Spinal cord (tissue), 9 donors: ENCODE measurements at regions not wholly inside any gene's neighbourhood (a gene's known extent, or its start where the extent isn't known, plus 50 kb on each side); places are given as distances from the start of the nearest gene placed in this dataset.

Experiments
- DNase-seq, 6 donors: peaks; one replicate each; pipeline versions ENCODE4 v3.0.0 to v3.0.0-alpha.2; 2013 to 2015; ENCODE audit warnings: low spot score in 6 of 6, low read depth in 4 of 6
- H3K27ac ChIP-seq: one replicate; pipeline ENCODE4 v1.5.1; 2013; ENCODE audit warnings: low read depth, low read length, control low read depth
- H3K27me3 ChIP-seq: one replicate; pipeline ENCODE4 v1.6.1; 2013; ENCODE audit warnings: low read length; ENCODE audit not compliant: control insufficient read depth, insufficient read depth
- H3K36me3 ChIP-seq: one replicate; pipeline ENCODE4 v1.6.1; 2013; ENCODE audit warnings: low read length; ENCODE audit not compliant: control insufficient read depth, insufficient read depth
- H3K4me1 ChIP-seq: one replicate; pipeline ENCODE4 v1.6.1; 2013; ENCODE audit warnings: low read length; ENCODE audit not compliant: control insufficient read depth, insufficient read depth
- H3K4me3 ChIP-seq: one replicate; pipeline ENCODE4 v1.5.1; 2013; ENCODE audit warnings: low read depth, low read length, control low read depth
- H3K9me3 ChIP-seq: one replicate; pipeline ENCODE4 v1.6.1; 2013; ENCODE audit warnings: low read length; ENCODE audit not compliant: control insufficient read depth, insufficient read depth
- WGBS: methylation state at CpG from one replicate; pipeline ENCODE4 v1.1.5; 2013; ENCODE audit warnings: missing lambda C conversion rate; ENCODE audit not compliant: insufficient coverage; 5-methylcytosine and 5-hydroxymethylcytosine counted together
- donor health status: healthy.

- no peak overlapping the region for H3K27ac ChIP-seq
- DNase-seq, result no peak
- H3K27me3 ChIP-seq, result no peaks in the 10 kb centered on the region
- no CpG with 5 or more reads among the region's 1 CpG for WGBS
- no peaks in the 10 kb centered on the region for H3K9me3 ChIP-seq
- no peaks in the 10 kb centered on the region for H3K36me3 ChIP-seq
- no peak overlapping the region for H3K4me3 ChIP-seq
- no peaks in the 10 kb centered on the region for H3K4me1 ChIP-seq
Observed at GRCh38 chr2:182565911-182566567, 139.2 kb upstream of the PDE1A start.

DNA sequence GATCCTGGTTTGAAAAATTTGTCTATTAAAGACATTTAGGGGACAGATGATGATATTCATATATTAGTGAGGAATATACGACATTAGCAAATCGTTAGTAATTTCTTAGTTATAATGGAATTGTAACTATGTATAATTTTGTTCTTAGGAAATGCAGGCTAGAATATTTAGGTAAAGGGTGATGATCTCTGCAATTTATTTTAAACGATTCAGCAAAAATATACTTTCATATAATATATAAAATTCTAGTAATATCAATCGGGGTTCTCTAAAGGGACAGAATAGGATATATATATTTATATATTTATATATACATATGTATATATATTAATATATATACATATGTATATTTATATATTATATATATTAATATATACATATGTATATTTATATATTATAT is 142.5 kb upstream of the DNAJC10 start:
- Histone ChIP-seq H3K36me3 (no peaks in the 10 kb centered on the region), H3K27me3 (no peaks in the 10 kb centered on the region), H3K4me3 (no peak overlapping the region), H3K27ac (no peak overlapping the region), H3K9me3 (no peaks in the 10 kb centered on the region), H3K4me1 (no peaks in the 10 kb centered on the region)
- no peak for DNase-seq
- WGBS, result no CpG with 5 or more reads among the region's 4 CpGs

DNA sequence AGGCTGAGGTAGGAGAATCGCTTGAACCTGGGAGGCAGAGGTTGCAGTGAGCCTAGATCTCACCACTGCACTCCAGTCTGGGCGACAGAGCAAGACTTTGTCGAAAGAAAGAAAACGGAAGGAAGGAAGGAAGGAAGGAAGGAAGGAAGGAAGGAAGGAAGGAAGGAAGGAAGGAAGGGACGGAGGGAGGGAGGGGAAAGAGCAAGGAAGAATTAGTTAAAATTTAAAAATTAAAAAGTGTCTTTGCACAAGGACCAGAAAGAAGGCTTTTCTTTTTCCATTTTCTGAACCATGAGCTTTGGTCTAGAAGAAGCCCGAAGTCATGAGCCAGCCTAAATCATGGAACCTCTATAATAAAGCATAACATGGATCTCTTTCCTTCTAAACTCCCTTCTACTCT is 138.2 kb upstream of the DNAJC10 start:
- H3K9me3 ChIP-seq, result no peaks in the 10 kb centered on the region
- H3K27me3 ChIP-seq, result no peaks in the 10 kb centered on the region
- DNase-seq, result no peak
- no peaks in the 10 kb centered on the region for H3K36me3 ChIP-seq
- no peak overlapping the region for H3K4me3 ChIP-seq
- H3K4me1 ChIP-seq, result no peaks in the 10 kb centered on the region
- WGBS, result 100% methylated on average over 4 of the region's 6 CpGs
- H3K27ac ChIP-seq, result no peak overlapping the region

- WGBS, result 71% methylated on average over 1 of the region's 4 CpGs
- H3K4me3 ChIP-seq, result no peak overlapping the region
Observed at GRCh38 chr2:182581196-182581935, 134.7 kb upstream of the DNAJC10 start.

DNA sequence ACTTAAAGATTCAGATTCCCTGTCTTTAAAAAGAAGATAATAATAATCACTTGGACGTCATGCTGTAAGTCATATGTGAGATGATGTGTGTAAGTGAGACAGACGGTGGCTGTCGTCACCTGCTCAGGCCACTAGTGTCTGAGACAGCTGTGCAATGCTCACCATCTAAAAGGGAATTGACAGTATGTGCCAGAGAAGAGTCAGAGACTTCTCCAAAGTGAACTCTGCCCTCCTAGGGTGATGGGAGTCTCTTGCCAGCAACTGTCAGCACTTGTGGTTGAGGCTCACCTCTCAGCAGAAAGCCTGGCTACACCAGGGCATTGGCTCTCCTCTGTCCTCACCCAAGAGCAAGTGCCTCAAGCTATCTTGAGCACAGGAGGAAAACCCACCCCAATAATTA is 131.6 kb upstream of the DNAJC10 start:
- Histone ChIP-seq H3K27me3 (no peaks in the 10 kb centered on the region), H3K4me3 (no peak overlapping the region), H3K27ac (no peak overlapping the region), H3K4me1 (no peaks in the 10 kb centered on the region), H3K9me3 (no peaks in the 10 kb centered on the region), H3K36me3 (no peaks in the 10 kb centered on the region)
- no peak for DNase-seq
- 100% methylated on average over 2 of the region's 3 CpGs for WGBS

More at GRCh38 chr2:182581196-182581935, 134.7 kb upstream of the DNAJC10 start:
- no peaks in the 10 kb centered on the region for H3K36me3 ChIP-seq
- no peak for DNase-seq
- no peaks in the 10 kb centered on the region for H3K27me3 ChIP-seq
- H3K27ac ChIP-seq, result no peak overlapping the region
- H3K4me1 ChIP-seq, result no peaks in the 10 kb centered on the region
- H3K9me3 ChIP-seq, result no peaks in the 10 kb centered on the region

GRCh38 chr2:182585001-182585400 is 131.1 kb upstream of the DNAJC10 start:
- Histone ChIP-seq H3K27me3 (no peaks in the 10 kb centered on the region), H3K4me3 (no peak overlapping the region), H3K4me1 (no peaks in the 10 kb centered on the region), H3K36me3 (no peaks in the 10 kb centered on the region), H3K9me3 (no peaks in the 10 kb centered on the region), H3K27ac (no peak overlapping the region)
- DNase-seq, result no peak
- no CpG with 5 or more reads among the region's 3 CpGs for WGBS

DNA sequence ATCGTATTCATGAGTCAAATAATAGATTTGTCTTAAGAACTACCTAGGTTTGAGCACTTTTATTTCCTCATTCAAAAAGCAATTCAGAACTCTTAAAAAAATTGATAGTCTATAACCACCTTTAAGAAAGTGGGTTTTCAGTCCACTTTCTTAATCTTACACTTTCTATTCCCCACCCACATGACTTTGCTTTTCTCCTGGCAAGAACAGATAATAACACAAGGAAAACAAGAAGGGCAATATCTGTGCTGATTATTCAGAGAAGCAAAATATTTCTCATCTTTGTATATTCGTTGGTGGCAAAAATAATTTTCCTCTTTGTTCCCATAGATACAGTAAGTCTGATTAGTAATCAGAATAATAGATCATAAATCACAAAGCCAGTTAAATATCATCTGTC is 130.6 kb upstream of the DNAJC10 start:
- Histone ChIP-seq H3K4me1 (no peaks in the 10 kb centered on the region), H3K27ac (no peak overlapping the region), H3K27me3 (no peaks in the 10 kb centered on the region), H3K4me3 (no peak overlapping the region), H3K9me3 (no peaks in the 10 kb centered on the region), H3K36me3 (no peaks in the 10 kb centered on the region)
- WGBS, result no CpG with 5 or more reads among the region's 2 CpGs
- DNase-seq, result no peak

DNA sequence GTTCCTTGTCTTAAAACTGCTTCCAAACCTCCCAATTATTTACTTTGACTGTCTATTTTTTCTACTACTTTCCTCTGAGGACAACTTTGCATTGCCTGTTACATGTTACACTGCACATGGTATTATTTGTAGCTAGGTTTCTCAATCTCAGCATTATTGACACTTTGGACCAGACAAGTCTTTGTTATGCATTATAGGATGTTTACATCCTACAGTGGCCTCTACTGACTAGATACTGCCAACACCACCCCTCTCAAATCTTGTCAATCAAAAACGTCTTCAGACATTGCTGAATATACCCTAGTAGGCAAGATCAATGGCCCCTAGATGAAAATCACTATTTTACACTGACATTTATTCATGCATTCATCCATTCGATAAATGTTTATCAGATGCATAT is 129.6 kb upstream of the DNAJC10 start:
- Histone ChIP-seq H3K9me3 (no peaks in the 10 kb centered on the region), H3K36me3 (no peaks in the 10 kb centered on the region), H3K27me3 (no peaks in the 10 kb centered on the region), H3K4me1 (no peaks in the 10 kb centered on the region), H3K27ac (no peak overlapping the region), H3K4me3 (no peak overlapping the region)
- DNase-seq, result no peak
- no CpG with 5 or more reads among the region's 2 CpGs for WGBS

- DNase-seq, result no peak
- WGBS, result no CpG with 5 or more reads among the region's 1 CpG
- H3K9me3 ChIP-seq, result no peaks in the 10 kb centered on the region
- H3K27ac ChIP-seq, result no peak overlapping the region
- H3K36me3 ChIP-seq, result no peaks in the 10 kb centered on the region
- no peaks in the 10 kb centered on the region for H3K27me3 ChIP-seq
- no peak overlapping the region for H3K4me3 ChIP-seq
- H3K4me1 ChIP-seq, result no peaks in the 10 kb centered on the region
Observed at GRCh38 chr2:182587831-182588230, 128.2 kb upstream of the DNAJC10 start.

DNA sequence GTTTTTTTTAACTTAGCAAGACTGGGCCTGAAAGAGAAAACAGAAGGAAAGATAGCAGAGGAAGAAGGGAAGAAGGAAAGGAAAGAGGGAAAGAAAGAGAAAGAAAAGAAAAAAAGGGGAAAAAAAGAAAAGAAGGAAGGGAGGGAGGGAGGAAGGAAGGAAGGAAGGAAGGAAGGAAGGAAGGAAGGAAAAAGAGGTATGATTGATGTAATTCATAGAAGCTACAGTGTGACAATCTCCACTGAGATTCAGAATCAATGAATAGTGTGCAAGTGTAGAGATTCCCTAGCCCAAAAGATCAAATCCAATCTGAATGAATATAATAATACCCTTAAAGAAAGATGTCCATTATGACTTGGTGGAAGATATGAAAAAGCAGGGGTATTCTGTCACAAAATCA is 126.9 kb upstream of the DNAJC10 start:
- no peak for DNase-seq

More for the DNA sequence above, 126.9 kb upstream of the DNAJC10 start:
- no peaks in the 10 kb centered on the region for H3K4me1 ChIP-seq
- no peaks in the 10 kb centered on the region for H3K27me3 ChIP-seq
- H3K9me3 ChIP-seq, result no peaks in the 10 kb centered on the region
- no peaks in the 10 kb centered on the region for H3K36me3 ChIP-seq
- no peak overlapping the region for H3K4me3 ChIP-seq
- no peak overlapping the region for H3K27ac ChIP-seq
